GM12892 (cell line): ENCODE measurements at regions not wholly inside any gene's neighbourhood (a gene's known extent, or its start where the extent isn't known, plus 50 kb on each side); places are given as distances from the start of the nearest gene placed in this dataset.

Source experiments
- POLR2A ChIP-seq: IDR thresholded peaks from 2 replicates; pipeline ENCODE4 v1.6.1; 2011; ENCODE audit warnings: low read depth, low read length, control low read depth
- POLR2AphosphoS5 ChIP-seq: IDR thresholded peaks from 2 replicates; pipeline ENCODE4 v1.6.1; 2011; ENCODE audit warnings: low read depth, low read length, control low read depth

DNA sequence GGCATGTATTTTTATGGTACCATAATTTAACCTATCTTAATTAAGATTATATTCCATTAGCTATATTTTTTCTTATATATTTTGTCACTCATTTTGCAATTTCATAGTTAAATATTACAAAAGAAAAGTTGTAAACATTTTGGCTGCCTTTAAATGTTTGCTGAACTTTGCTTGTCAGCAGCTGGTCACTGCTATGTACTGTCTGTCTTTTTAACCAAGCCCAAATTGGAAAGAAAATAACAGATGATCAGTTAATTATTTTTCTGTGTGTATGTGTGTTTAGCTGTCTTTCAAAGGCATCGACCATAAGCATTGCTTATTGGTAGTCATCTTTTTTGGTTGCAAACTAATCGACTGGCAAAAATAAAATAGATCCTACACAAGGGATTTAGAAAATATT lies 54.4 kb upstream of the SMAD1 start:
- TF ChIP-seq POLR2A (no peak), POLR2AphosphoS5 (no peak)
